ENCODE measurements at regions not wholly inside any gene's neighbourhood (a gene's known extent, or its start where the extent isn't known, plus 50 kb on each side); places are given as distances from the start of the nearest gene placed in this dataset.

DNA sequence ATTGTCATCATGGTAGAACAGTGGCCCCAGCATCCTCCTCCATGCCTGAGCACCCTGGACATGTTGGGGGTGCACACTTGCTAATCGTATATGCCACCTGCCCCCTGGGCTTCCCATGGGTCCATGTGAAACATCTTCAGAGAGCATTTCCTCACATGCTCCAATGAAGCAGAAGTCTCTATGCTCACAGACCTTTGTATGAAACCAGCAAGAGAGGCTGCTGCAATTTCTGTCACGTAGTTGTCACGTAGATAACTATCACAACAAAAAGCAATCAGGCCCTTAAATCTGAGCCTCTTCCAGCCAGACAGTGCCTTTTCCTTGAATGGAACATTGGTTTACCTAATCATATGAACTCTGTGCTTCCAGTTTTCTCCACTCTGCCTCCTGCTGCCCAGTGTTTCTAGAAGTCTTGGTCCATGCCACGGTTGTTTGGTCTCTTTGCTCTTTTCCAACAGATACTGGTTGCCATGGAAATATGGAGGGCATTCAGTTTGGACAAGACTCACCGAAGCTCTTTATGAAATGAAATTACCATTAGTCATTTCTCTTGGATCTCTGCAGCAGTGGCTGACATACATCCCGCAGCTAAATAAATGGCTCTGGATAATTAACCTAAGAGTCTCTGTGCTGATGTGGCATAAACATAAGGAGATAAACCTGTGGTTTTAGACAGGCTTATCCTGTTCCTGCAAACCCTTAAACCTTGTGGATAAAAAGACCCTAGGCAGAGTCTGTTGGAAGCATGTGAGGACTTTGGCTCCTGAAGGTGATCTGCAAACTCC lies 172.8 kb upstream of the SYNDIG1 start:
- ATAC-seq (no peak), DNase-seq (no peak)
- intact Hi-C loops (cut with DNase I, micrococcal nuclease): no loop called here

DNA sequence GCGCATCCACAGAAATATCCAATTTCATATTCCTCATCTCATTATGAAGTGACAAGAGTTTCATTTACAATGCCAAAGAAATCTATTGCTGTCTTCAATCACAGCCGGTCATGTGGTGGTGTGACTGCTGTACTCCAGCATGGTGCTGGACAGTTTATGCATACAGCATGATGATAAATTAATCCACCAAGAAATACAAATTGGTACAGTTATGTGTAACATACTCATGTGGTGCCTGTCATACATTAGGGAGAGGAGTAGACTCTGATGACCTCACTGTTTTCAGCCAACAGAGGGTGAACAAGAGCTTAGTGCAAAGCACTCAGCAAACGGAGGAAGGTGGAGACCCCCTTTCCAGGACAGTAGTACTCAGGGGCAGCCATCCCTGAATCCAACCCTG lies 178.4 kb upstream of the SYNDIG1 start:
- DNase-seq: no peak
- intact Hi-C loops (cut with DNase I, micrococcal nuclease): no loop called here

DNA sequence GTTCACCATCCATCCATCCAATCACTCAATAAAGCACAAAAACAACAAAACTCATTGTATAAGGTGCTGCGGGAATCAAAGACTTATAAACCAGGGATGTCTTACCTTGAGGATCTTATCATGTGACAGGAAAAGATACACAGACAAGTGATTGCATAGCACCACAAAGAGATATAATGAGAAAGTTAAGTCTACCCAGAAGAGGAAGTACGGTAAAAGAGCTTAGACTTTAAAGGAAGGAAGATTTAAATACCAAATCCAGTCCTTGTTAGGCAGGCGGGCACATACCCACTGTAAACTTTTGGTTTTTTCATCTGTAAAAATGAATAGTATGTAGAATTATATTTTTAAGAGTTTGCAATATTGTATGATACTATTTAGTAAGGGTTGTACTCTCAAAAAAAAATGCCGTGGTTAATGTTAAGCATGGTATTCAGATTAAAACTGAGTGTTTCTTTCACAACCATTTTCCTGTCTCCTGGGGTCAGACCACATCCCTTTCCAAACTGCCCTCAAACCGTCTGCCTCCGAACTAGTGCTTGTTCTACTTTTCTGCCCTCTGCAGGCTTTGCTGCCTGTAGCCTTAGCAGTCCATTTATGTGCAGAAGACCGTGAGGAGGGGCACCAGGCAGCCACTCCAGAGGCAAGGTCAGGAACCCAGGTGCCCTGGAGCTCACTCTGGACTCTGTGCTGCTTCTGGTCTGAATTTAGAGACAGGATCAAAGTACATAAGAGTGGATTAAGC lies 179.5 kb upstream of the SYNDIG1 start:
- DNase-seq: no peak
- no peak for ATAC-seq
- intact Hi-C loops (cut with DNase I, micrococcal nuclease): no loop called here

More for the DNA sequence above, 178.4 kb upstream of the SYNDIG1 start:
- ATAC-seq: no peak

DNA sequence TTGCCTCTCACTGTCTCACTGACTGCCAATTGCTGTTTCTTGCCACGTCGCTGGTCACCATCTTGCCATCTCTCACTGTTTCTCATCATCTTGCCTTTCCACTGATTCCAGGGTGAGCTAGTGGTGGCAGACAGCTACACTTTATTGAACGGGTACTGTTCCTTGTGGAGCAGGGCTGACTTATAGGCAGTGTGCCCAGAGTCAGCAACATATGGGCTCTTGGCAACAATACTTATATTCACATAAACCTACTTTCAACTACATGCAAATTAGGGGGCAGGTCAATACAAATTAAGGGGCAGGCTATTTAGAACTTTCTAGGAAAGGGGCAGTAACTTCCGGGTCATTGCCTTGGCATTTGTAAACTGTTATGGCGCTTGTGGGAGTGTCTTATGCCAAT lies 186.2 kb upstream of the SYNDIG1 start:
- intact Hi-C loops (cut with DNase I, micrococcal nuclease): no loop called here
- DNase-seq: no peak
- ATAC-seq: no peak

DNA sequence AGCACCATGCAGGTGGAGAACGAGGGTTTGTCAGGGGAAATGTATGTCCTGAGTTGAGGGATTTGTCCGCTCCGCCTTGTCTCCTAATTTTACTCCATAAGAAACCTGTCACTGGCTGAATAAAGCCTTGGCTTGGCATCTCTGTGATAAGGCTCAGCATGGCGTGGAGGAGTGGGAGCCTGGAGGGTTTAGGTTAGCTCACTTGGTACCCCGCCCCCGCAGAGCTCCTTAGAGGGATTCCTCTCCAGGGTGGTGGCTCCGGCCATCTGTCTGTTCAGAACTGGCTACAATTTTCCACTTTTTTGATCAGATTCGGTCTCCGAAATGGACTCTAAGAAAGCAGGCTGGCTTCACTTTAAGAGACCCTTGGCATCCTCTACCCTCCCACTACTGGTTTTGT lies 192.2 kb upstream of the SYNDIG1 start:
- intact Hi-C loops (cut with DNase I, micrococcal nuclease): no loop called here
- ATAC-seq: no peak
- DNase-seq: no peak

DNA sequence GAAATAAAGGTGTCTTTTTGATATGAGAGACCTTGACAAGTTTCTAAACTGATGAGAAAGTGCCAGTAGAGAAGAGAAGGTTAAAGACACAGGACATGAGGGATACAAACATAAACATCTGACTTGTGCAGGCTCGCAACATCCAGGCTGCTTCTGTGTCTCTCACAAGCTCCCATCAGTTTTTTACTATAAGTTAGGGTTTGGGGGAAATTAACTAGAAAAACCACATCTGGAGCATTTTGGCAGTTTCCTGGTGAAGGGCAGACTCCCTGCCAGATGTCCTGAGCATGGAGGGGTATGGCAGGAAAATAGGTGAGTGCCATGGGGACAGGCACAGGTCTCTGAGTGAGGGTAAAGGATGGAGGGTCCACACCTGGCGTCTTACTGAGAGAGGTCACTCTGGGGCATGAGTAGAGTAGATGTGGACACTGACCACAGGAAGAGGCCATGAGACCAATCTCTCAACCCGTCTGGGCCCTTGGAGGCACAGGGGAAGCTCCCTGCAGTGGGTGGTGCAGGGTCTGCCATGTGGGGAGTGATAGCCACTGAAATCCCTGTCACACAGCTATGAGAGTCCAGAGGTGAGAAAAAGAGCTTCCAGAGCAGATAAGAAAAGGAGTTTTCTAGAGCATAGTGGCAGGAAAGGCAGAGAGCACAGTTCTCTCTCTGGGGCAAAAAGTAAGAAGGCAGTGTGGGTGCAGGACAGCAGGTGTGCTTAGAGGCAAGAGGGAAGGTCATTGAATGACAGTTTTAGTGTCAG lies 193.3 kb upstream of the SYNDIG1 start:
- ATAC-seq (no peak), DNase-seq (no peak)
- intact Hi-C loops (cut with DNase I, micrococcal nuclease): no loop called here

DNA sequence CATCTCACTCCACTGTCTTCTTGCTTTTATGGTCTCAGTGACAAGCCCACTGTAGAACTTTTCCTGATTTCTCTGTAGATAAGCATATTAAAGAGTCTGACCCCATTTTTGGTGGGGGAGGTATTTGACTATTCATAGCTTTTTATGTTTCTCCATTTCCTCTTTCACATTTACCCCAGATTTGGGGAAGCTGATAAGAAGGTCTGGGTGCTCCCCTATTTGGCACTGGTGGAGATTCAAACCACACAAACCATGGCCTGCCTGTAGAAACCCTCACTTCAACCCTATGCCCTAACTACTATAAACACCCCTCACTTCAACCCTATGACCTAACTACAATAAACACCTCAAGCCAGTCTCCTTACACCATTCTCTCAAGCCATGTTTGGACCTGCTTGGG lies 196.2 kb upstream of the SYNDIG1 start:
- ATAC-seq (no peak), DNase-seq (no peak)
- intact Hi-C loops (cut with DNase I, micrococcal nuclease): no loop called here

DNA sequence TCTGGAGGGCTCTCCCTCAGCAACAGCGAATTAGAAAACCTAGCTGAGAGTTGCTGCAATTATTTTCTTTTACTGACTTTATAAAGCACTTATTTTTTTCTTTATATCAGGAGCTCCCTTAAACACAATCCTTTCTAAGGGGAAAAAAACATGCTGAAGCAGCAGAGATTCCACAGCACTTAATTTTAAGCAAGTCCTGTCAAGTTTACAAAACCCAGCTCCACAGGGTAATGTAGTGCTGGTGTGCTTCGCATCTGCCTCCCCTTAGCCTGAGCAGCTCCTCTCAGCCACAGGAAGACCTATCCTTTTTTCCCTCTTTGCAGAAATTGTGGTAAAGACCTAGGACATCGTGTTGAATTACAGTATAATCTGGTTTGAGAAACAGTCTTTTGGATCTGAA lies 208.1 kb upstream of the SYNDIG1 start:
- DNase-seq (no peak), ATAC-seq (no peak)
- intact Hi-C loops (cut with DNase I, micrococcal nuclease): no loop called here

DNA sequence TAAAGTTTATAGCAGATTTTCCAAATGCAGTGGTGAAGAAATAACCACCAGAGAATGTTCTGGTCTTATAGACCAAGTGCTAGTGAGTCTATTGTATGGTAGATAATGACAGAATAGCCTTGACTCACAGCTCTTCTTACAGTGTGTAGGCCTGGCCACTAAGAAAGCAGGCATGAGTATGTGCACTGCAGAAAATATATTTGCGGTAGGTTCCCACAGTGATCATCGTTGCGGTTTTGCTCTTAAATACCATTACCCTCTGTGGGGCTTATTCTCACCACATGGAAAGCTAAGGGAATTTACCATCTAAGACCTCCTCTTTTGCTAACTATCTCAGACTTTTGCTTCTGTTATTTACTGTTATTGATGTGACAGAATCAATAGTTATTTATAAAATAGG lies 212.3 kb upstream of the SYNDIG1 start:
- DNase-seq: no peak
- no peak for ATAC-seq
- intact Hi-C loops (cut with DNase I, micrococcal nuclease): no loop called here

DNA sequence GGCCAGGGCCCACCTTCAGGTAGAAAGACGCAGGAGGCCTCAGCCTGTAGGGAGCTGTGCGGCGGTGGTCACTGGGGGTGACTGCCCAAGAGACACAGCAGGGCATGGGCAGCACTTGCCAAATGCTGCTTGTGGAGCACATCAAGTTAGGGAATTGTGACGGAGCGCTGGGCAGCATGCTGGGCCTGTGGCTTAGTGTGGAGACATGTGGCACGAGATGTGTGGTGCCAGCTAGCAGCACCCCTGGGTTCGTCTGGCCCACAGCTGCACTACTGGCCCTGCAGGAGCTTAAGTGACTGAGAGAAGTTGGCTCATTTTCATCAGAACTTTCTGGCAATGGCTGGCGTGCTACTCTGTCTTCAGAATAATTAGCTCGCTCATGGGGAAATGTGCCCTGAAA lies 213.1 kb upstream of the SYNDIG1 start:
- no peak for DNase-seq
- intact Hi-C loops (cut with DNase I, micrococcal nuclease): no loop called here
- no peak for ATAC-seq

DNA sequence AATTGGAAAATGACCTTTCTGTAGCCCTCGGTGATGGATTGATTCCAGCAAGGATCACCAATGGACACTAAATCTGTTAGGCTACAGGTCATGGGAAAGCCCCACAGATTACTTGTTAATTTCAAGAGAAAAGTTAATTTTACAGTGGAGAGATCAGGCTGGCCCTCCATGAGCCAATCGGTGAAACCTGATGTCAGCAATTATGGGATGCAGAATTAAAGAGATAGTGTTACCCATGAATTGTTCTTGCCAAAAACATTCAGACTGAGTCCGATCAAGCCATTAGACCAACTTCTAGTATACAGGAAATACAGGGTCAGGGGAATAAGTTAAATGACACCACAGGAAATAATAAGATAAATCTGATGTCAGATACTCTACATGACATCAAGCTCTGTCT lies 214.9 kb upstream of the SYNDIG1 start:
- ATAC-seq (no peak), DNase-seq (no peak)
- intact Hi-C loops (cut with DNase I, micrococcal nuclease): no loop called here

DNA sequence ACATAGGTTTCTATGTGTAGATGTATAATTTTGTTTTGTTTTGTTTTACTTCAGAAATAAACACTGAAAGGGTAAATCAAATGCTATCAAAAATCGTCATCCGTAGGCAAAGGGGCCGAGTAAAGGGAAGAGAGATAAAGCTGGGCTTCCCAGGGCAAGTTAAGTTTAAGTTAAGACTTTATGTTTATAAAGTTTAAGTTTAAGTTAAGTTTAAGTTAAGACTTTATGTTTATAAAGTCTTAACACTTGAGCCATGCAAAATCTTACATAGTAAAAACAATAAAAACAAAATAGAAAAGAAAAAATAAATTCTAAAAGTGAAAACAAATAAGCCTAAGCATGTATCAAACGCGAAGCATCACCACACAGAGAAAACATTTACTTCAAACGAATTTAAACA lies 216.1 kb upstream of the SYNDIG1 start:
- ATAC-seq (no peak), DNase-seq (no peak)
- intact Hi-C loops (cut with DNase I, micrococcal nuclease): no loop called here

DNA sequence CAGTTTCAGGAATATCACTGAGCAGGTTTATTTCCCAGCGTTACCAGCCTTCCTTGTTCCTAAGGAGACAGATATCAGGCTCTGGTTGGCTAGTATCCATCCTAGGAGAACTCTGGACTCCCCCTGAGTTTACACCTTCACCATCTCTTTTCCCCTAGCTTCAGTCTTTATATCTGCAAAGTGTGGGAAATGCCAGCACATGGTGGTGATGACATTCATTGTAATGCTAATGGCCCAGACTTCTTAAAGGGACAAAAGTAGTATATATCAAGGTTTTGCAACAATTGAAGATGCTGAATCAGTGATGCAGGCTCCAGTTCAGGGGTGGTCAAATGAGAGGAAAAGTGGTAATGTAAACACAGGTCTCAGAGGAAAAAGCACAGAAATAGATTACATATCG lies 224.3 kb upstream of the SYNDIG1 start:
- DNase-seq (no peak), ATAC-seq (no peak)
- intact Hi-C loops (cut with DNase I, micrococcal nuclease): no loop called here

DNA sequence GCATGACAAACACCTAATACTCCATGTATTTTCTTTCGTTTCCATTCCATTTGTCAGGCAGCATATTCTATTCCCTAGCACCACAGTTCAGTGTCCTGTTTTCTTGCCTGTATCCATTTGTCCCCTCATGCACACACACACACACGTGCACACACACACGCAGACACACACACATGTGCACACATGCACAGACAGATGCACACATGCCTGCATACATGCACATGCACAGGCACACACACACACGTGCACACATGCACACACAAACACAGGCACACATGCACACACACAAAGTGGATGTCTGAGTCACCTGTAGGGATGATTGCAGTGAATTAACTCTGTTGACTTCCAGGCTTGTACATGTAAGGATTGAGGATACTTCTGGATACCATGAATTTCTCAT lies 226.7 kb upstream of the SYNDIG1 start:
- no peak for ATAC-seq
- intact Hi-C loops (cut with DNase I, micrococcal nuclease): no loop called here
- no peak for DNase-seq

DNA sequence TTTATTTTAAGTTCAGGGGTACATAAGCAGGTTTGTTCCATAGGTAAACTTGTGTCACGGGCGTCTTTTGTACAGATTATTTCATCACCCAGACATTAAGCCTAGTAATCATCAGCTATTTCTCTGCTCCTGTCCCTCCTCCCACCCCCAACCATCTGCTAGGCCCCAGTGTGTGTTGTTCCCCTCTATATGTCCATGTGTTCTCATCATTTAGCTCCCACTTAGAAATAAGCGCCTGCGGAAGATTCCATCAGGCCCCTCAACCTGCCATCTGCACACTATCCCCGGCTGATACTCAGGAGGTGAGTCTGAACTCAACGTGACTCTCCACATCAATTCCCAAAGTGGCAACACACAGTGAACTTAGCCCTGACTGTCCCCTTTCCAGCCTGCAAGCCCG lies 228.0 kb upstream of the SYNDIG1 start:
- intact Hi-C loops (cut with DNase I, micrococcal nuclease): no loop called here
- ATAC-seq (no peak), DNase-seq (no peak)

DNA sequence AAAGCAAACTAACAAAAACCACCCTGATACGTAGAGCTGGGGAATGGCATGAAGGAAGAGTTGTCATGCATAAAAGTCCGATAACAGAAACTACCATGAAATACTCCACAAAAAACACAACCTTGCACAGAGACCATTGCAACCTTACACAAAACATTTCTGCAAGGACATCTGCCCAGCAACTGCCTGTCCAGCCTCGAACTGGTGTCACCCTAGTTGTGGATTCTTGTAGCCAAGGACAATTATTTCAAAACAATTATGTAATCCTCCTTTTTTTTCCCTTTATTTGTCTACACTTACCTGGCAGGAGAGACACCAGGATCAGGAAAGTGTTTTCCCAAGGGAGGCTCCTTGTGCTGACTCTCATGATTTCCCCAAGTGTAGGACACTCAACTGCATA lies 232.5 kb upstream of the SYNDIG1 start:
- no peak for ATAC-seq
- intact Hi-C loops (cut with DNase I, micrococcal nuclease): no loop called here
- no peak for DNase-seq

DNA sequence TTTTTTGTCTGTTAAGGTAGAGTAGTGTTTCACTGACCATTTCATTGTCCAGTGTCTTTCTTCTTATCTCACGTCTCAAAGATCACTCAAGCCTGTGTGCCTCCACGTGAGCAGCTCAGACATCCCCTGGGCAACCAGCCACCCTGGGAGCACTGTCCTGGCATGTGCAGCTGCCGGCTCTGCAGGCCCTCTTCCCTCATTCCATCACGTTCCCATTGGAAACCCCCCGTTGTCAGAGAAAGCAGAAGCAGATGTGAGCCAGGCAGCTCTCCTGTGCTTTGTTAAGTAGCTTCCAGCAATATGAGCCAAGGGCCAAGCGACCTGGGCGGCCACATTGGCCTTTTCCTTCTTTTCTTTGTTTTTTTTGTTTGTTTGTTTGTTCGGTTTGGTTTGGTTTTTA lies 233.2 kb upstream of the SYNDIG1 start:
- intact Hi-C loops (cut with DNase I, micrococcal nuclease): no loop called here
- DNase-seq: no peak
- ATAC-seq: no peak

DNA sequence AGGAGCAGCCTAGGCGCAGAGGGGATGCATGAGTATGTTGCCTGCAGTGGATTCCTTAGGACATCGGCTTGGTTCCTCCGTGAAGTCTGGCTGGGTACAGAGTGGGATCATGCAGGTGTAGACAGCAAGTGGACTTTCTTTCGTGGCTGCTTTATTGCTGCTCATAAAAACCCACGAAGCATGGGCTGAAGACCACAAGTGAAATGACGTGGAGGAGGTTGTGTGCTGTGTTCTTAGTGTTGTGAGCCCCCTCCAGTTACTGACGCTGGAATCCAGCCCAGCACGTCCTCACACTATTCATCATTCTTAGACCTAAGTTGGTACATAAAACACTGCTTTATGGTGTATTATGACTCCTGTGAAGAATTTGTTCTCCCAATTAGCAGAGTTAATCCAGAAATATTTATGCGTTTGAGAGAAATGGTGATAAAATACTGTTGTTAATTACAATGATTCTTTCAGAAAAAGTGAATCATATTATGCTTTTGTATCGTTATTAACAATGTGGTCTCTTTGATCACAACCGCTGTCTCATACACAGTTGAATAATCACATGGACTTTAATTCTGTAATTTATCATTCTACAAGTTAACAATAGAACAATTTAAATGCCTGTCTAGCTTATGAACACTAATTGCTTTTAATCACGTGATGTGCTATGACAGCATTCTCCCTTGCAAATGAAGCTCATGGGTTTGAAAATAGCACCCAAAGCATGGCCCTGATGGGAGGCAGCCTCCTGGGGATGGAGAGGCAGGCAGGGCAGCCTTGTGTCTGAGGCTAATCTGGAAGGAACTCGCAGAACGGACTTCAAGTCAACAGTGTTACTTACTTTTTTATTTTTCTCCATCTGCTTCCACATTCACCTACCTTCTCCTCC lies 233.9 kb upstream of the SYNDIG1 start:
- no peak for DNase-seq
- no peak for ATAC-seq
- intact Hi-C loops (cut with DNase I, micrococcal nuclease): no loop called here

DNA sequence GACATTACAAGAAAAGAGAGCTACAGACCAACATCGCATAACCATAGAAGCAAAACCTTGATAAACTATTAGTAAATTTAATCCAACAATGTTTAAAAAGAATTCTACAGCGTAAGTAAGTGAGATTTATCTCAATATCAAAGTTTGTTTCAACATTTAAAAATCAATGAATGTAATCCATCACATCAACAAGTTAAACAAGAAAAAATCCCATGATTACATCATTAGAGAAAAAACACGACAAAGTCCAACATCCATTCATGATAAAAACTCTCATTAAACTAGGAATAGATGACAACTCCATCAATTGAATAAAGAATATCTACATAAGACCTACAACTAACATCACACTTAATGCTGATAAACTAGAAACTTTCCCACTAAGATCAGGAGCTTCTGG lies 239.0 kb upstream of the GGTLC1 start:
- ATAC-seq (no peak), DNase-seq (no peak)
- intact Hi-C loops (cut with DNase I, micrococcal nuclease): no loop called here
